ENCODE measurements at regions not wholly inside any gene's neighbourhood (a gene's known extent, or its start where the extent isn't known, plus 50 kb on each side); places are given as distances from the start of the nearest gene placed in this dataset.
"Not testable (repeated sequence)": the region's sequence is repeated elsewhere in the genome, so short reads cannot be mapped to it uniquely, and the experiment has no call there.

DNA sequence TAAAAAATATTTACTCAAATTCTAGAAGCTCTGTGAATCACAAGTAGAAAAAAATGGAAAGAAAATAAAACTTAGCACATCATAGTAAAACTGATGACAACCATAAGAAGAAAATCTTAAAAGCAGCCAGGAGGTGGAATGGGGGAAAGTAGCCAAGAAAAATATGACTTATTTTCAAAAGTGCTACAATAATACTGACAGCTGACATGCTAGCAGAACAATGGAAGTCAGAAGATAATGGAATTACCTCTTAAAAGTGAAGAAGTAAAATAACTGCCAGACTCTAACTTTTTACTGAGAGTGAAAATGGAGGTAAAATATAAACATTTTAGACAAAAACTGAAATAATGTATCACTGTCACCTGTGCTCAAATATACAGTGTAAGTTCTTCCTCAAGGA is 532.2 kb upstream of the SGCD start:
- H3K27me3 Mint-ChIP-seq, result no peaks in the 10 kb centered on the region
- DNase-seq (no peak), ATAC-seq (replicated peaks) (no peak)
- no peak overlapping the region for H3K27ac Mint-ChIP-seq
- no peak overlapping the region for H3K4me3 Mint-ChIP-seq
- H3K36me3 Mint-ChIP-seq (ENCODE audit: insufficient read depth), result no peaks in the 10 kb centered on the region
- no peaks in the 10 kb centered on the region for H3K4me1 Mint-ChIP-seq (ENCODE audit: low read depth in 2 of 2)
- H3K9me3 Mint-ChIP-seq, result peaks cover 7% of the 10 kb centered on the region in 2 donors

DNA sequence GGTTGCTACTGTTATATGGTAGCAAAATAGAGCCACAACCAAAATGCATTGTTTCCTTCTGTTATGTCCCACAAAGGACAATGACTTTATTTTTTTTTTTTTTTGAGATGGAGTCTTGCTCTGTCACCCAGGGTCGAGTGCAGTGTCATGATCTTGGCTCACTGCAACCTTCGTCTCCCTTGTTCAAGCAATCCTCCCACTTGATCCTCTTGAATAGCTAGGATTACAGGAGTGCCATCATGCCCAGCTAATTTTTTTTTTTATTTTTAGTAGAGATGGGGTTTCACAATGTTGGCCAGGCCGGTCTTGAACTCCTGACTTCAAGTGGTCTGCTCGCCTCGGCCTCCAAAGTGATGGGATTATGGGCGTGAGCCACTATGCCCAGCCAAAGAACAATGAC is 527.7 kb upstream of the SGCD start:
- Mint-ChIP-seq H3K4me3 (no peak overlapping the region), H3K4me1 (ENCODE audit: low read depth in 2 of 2) (peaks cover 0 to 3% of the 10 kb centered on the region in 2 donors), H3K36me3 (ENCODE audit: insufficient read depth) (no peaks in the 10 kb centered on the region), H3K27ac (no peak overlapping the region), H3K9me3 (peaks cover 5 to 7% of the 10 kb centered on the region in 2 donors), H3K27me3 (no peaks in the 10 kb centered on the region)
- DNase-seq, result no peak
- no peak for ATAC-seq (replicated peaks)

DNA sequence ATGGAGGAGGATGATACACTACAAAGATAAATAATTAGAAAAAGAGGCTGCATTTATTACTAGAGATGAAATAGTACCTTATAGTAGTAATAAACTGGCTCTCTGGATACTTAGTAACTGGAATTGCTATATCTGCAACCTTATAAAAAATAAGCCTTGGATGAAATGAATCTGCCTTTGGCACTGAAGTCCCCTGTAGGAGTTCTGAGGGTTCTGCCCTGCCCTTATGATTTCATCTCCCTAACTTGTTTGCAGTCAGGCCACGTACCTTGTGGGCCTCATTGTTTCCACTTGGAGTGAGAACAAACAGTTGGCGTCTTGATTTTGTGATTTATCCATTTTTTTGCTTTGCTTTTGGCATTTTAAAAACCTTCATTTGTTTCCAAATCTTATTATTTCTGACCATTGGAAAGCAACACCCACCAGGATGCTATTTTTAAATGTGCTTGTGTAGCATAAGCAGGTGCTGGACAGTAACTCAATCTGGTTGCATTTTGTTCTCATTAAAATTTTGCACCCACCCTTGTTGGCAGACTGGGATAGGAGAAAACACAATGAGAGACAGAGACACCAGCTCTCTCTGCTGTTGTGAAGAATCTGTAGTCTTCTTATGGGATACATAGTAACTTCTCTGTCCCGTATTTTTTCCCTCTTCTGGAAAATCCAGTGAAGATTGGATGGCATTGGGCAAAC is 518.9 kb upstream of the SGCD start:
- no peak for DNase-seq
- Mint-ChIP-seq H3K27me3 (no peaks in the 10 kb centered on the region), H3K27ac (no peak overlapping the region), H3K4me3 (no peak overlapping the region), H3K36me3 (ENCODE audit: insufficient read depth) (no peaks in the 10 kb centered on the region), H3K4me1 (ENCODE audit: low read depth in 2 of 2) (peaks cover 0 to 3% of the 10 kb centered on the region in 2 donors), H3K9me3 (no peaks in the 10 kb centered on the region)
- ATAC-seq (replicated peaks), result no peak

DNA sequence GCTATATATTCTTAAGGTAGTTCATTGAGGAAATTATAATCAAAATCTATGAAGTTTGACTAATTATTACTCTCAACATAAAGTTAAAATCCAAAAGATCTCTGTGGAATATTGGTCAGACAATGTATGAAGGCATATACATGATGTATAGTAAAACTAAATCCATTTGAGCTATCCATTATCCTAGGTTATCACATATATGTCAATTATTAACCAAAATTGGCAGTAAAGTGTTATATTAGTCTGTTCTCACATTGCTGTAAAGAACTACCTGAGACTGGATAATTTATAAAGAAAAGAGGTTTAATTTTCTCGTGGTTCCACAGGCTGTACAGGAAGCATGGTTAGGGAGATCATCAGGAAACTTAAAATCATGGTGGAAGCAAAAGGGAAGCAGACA is 511.7 kb upstream of the SGCD start:
- H3K4me3 Mint-ChIP-seq, result no peak overlapping the region
- H3K27me3 Mint-ChIP-seq, result peaks cover 6 to 9% of the 10 kb centered on the region in 2 donors
- no peak overlapping the region for H3K27ac Mint-ChIP-seq
- no peak for ATAC-seq (replicated peaks)
- H3K36me3 Mint-ChIP-seq (ENCODE audit: insufficient read depth), result no peaks in the 10 kb centered on the region
- peaks cover 0 to 7% of the 10 kb centered on the region in 2 donors for H3K9me3 Mint-ChIP-seq
- peaks cover 0 to 9% of the 10 kb centered on the region in 2 donors for H3K4me1 Mint-ChIP-seq (ENCODE audit: low read depth in 2 of 2)
- DNase-seq, result no peak

DNA sequence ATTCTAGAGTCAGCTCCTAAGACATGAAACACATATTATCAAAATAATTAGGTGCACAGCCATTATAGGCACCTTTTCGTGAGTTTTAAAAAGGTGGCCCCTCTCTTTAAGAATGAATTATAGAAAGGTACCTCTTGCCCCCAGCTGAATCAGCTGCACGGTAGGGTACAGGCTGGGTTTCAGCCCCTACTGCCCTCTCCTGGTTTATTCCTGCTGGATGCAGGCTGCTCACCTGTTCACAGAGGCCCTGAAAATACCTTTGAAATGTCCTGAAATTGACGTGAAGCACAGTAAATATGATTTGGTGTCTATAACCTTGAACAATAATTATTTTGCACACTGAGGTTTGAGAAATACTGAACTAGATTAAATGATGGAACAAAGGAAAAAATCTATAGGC is 504.8 kb upstream of the SGCD start:
- H3K4me3 Mint-ChIP-seq, result no peak overlapping the region
- peaks cover 0 to 13% of the 10 kb centered on the region in 2 donors for H3K9me3 Mint-ChIP-seq
- H3K27me3 Mint-ChIP-seq, result peaks cover 6 to 9% of the 10 kb centered on the region in 2 donors
- H3K27ac Mint-ChIP-seq, result no peak overlapping the region
- DNase-seq, result no peak
- H3K4me1 Mint-ChIP-seq (ENCODE audit: low read depth in 2 of 2), result peaks cover 0 to 4% of the 10 kb centered on the region in 2 donors
- no peak for ATAC-seq (replicated peaks)
- H3K36me3 Mint-ChIP-seq (ENCODE audit: insufficient read depth), result no peaks in the 10 kb centered on the region

DNA sequence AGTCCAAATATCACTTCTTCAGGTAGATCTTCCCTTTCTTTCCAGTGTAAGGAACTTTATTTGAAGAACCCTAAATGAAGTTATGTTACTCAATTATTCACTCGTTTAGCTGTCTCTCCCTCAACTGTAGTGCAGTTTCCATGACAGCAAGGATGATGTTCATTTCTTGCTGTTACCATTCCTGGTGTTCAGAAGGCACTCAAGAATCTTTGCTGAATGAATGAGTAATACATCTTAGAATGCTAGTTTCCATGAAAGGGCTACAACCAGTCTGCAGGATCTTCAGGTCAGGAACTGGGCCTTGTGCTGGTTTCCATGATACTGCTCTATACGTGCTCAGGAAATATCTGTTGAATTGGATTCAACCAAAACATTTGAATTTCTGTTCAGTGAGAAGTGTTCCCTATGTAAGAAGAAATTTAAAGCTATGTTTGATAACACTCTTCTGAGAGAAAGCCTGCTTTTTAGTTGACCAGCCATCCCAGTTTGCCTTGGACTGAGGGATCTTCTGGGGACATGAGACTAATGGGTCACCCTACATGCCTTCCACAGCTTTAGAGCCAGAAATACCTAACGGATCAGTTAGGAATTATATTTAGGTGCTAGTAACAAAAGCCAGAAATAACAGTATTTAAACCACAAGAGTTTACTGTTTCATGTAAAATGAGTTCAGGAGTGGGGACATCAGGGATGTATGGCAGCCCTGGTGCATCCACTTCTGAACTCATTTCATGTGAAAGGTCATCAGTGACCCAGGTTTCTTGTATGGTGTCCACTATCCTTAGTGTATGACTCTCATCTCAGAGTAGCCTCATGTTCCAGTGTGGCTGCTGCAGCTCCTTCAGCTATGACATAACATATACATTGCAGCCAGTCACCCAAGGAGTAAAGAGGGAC is 500.1 kb upstream of the SGCD start:
- no peaks in the 10 kb centered on the region for H3K27me3 Mint-ChIP-seq
- H3K36me3 Mint-ChIP-seq (ENCODE audit: insufficient read depth), result peaks cover 2% of the 10 kb centered on the region
- no peak overlapping the region for H3K27ac Mint-ChIP-seq
- ATAC-seq (replicated peaks) (no peak), DNase-seq (no peak)
- peaks cover 0 to 6% of the 10 kb centered on the region in 2 donors for H3K9me3 Mint-ChIP-seq
- peaks cover 0 to 11% of the 10 kb centered on the region in 2 donors for H3K4me1 Mint-ChIP-seq (ENCODE audit: low read depth in 2 of 2)
- H3K4me3 Mint-ChIP-seq, result no peak overlapping the region

DNA sequence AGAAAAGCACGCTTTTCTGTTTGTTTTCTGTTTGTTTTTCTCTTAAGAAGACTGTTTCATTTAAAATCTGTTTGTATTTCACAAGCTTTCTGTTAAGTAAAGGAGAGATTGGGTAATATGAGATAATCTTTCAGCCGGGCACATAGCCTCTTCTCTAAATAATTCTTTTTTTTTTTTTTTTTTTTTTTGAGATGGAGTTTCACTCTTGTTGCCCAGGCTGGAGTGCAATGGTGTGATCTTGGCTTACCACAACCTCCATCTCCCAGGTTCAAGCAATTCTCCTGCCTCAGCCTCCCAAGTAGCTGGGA is 499.5 kb upstream of the SGCD start:
- H3K27me3 Mint-ChIP-seq; H3K9me3 Mint-ChIP-seq; H3K27ac Mint-ChIP-seq; H3K4me3 Mint-ChIP-seq; H3K36me3 Mint-ChIP-seq (ENCODE audit: insufficient read depth); ATAC-seq (replicated peaks); DNase-seq: not testable (repeated sequence)
- H3K4me1 Mint-ChIP-seq (ENCODE audit: low read depth in 2 of 2), result peaks cover 0 to 15% of the 10 kb centered on the region in 2 donors

DNA sequence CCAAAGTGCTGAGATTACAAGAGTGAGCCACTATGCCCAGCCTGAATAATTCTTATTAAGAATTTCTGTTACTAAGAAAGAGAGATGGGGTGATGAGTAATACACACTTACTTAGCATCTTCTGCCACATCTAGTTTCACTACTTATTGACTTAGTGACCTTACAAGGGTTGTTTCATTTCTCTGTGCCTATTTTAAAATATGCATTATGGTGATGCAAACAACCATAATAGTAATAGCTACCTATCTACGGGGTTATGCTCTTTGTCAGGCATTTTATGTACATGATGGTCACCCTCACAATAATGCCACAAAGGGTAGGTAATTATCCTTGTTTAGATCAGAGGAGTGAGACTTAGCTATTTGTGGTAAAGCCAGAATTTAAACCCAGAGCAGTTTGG is 499.0 kb upstream of the SGCD start:
- ATAC-seq (replicated peaks), result peak; percentile 27
- no peak overlapping the region for H3K27ac Mint-ChIP-seq
- peaks cover 2% of the 10 kb centered on the region for H3K36me3 Mint-ChIP-seq (ENCODE audit: insufficient read depth)
- peaks cover 0 to 16% of the 10 kb centered on the region in 2 donors for H3K4me1 Mint-ChIP-seq (ENCODE audit: low read depth in 2 of 2)
- DNase-seq, result no peak
- H3K4me3 Mint-ChIP-seq, result no peak overlapping the region
- H3K9me3 Mint-ChIP-seq, result peaks cover 0 to 6% of the 10 kb centered on the region in 2 donors
- no peaks in the 10 kb centered on the region for H3K27me3 Mint-ChIP-seq

DNA sequence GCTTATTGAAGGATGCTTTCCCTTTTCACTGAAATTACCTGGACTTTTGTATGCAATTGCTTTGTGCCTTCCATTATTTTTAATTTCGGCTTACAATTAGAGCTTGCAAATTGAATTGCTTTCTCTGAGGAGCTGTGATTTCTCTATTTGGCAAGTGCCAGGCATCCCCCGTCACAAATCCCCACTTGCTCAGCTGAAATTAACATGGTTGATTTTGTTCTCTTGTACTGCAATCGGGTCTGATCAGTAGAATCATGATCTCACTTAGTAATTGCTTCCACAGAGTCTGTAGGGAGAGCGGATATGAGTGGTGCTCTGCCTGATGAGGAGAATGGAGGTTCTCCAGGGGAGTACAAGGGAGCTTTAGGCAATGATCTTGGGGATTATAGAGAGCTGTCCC is 495.5 kb upstream of the SGCD start:
- H3K27ac Mint-ChIP-seq, result no peak overlapping the region
- H3K36me3 Mint-ChIP-seq (ENCODE audit: insufficient read depth), result peaks cover 13% of the 10 kb centered on the region
- H3K4me3 Mint-ChIP-seq, result no peak overlapping the region
- DNase-seq (no peak), ATAC-seq (replicated peaks) (no peak)
- H3K27me3 Mint-ChIP-seq, result no peaks in the 10 kb centered on the region
- peaks cover 0 to 5% of the 10 kb centered on the region in 2 donors for H3K9me3 Mint-ChIP-seq
- peaks cover 2 to 27% of the 10 kb centered on the region in 2 donors for H3K4me1 Mint-ChIP-seq (ENCODE audit: low read depth in 2 of 2)

DNA sequence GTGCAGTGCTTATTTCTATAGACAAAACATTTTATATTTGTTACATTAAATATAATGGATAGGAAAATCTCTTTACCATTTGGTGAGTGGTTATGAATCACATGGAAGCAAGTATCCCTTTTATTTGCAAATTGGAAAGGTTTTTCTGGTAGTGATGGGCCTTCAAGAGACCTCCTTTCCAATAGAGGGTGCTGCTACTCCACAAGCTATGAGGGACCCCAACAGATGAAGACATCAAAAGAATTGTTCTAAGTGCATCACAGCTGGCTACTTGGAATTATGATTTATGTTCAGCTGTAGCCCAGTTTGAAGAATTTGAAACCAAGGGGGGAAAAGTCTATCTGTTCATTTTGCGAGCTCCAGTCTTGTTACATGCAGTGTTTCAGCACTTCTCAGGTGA is 493.7 kb upstream of the SGCD start:
- DNase-seq (no peak), ATAC-seq (replicated peaks) (no peak)
- Mint-ChIP-seq H3K4me3 (no peak overlapping the region), H3K9me3 (no peaks in the 10 kb centered on the region), H3K36me3 (ENCODE audit: insufficient read depth) (peaks cover 13% of the 10 kb centered on the region), H3K4me1 (ENCODE audit: low read depth in 2 of 2) (peaks cover 2 to 27% of the 10 kb centered on the region in 2 donors), H3K27me3 (no peaks in the 10 kb centered on the region), H3K27ac (peak overlapping the region in 1 of 2 donors; percentile 36)

DNA sequence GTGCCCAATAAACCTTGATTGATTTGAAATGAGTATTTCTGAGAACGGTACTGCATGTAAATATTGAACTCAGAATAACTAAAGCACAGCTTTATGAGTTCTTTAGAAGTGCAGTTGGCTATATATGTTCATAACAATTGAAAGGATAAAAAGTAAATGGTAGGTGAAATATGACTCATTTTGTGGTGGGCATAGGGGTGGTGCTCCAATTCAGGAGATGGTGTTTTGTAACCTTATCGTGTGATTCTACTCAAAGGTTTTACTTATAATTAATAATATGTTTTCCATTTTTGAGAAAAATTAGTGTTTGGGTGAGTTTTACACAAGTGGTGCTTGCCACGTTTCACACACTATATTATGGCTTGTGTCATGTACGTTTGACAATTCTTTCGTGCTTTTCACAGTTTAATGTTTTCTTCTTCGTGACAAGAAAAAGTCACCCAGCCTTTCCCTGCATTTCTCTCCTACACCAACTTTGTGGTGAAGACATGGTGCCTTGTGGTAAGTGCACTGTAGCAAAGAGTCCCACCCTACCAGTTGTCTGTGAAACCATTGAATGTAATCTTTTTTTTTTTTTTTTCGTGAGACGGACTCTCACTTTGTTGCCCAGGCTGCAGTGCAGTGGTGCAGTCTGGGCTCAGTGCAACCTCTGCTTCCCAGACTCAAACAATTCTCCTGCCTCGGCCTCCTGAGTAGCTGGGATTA is 492.5 kb upstream of the SGCD start:
- H3K9me3 Mint-ChIP-seq, result no peaks in the 10 kb centered on the region
- H3K27me3 Mint-ChIP-seq, result no peaks in the 10 kb centered on the region
- H3K4me1 Mint-ChIP-seq (ENCODE audit: low read depth in 2 of 2), result peaks cover 2 to 22% of the 10 kb centered on the region in 2 donors
- H3K27ac Mint-ChIP-seq, result peak overlapping the region; percentile 36 to 69
- DNase-seq (peak in 2 of 3 experiments; percentile 3 to 7), ATAC-seq (replicated peaks) (peak; percentile 80)
- H3K4me3 Mint-ChIP-seq, result peak overlapping the region; percentile 52 to 58
- H3K36me3 Mint-ChIP-seq (ENCODE audit: insufficient read depth), result peaks cover 10% of the 10 kb centered on the region

DNA sequence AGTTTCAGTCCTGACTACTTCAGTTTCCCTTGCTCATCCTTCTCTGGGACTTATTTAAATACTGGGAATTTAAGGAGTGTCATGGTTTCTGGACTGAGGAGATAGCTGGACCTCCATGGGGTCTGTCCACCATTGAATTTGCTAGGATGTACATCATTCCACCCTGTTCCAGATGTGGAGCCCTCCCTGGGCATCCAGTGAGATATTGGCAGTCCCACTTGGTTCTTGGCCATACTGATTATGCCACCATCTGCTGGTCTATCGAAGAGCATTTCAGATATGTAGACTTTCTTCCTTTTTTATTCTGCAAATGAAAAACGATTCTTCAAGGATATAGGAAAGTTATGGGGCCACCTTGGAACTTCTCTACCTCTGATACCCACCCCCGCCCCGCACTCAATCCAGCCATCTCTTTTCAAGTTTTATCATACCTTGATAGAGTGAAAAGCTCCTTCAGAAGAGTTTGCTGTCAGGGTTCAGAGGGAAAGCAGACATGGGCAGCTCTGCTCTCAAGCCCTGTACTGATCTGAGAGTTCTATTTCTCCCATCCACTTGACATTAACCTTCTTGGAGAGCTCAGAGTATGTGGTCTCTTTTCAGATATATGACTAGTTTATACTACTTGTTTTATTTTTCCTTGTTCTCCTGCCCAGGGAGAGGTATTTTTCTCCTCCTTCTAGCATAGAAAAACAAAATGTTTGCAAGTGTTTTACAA is 490.7 kb upstream of the SGCD start:
- peak overlapping the region; percentile 44 to 47 for H3K27ac Mint-ChIP-seq
- H3K27me3 Mint-ChIP-seq, result no peaks in the 10 kb centered on the region
- peaks cover 10% of the 10 kb centered on the region for H3K36me3 Mint-ChIP-seq (ENCODE audit: insufficient read depth)
- ATAC-seq (replicated peaks) (no peak), DNase-seq (no peak)
- H3K4me1 Mint-ChIP-seq (ENCODE audit: low read depth in 2 of 2), result peaks cover 2 to 20% of the 10 kb centered on the region in 2 donors
- H3K9me3 Mint-ChIP-seq, result no peaks in the 10 kb centered on the region
- no peak overlapping the region for H3K4me3 Mint-ChIP-seq

DNA sequence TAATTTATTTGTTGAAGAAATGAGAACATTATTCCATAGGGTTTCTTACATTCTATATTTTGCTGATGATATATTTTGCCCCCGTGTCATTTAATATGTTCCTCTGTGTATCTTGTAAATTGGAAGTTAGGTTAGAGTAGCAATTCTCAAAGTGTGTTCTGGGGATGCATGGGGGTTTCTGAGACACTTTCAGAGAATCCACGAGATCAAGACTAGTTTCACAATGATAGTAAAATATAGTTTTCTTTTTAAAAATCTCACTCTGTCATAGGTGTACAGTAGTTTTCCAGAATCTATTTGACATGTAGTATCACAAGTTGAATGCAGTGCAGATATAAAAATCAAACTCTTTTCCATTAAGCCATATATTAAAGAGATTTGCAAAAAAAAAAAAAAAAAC is 488.6 kb upstream of the SGCD start:
- Mint-ChIP-seq H3K27ac (peak overlapping the region in 1 of 2 donors; percentile 28), H3K9me3 (no peaks in the 10 kb centered on the region), H3K36me3 (ENCODE audit: insufficient read depth) (peaks cover 10% of the 10 kb centered on the region), H3K4me1 (ENCODE audit: low read depth in 2 of 2) (peaks cover 2 to 15% of the 10 kb centered on the region in 2 donors), H3K4me3 (no peak overlapping the region), H3K27me3 (no peaks in the 10 kb centered on the region)
- ATAC-seq (replicated peaks) (no peak), DNase-seq (no peak)
